Panc1 (cell line): ENCODE measurements at regions not wholly inside any gene's neighbourhood (a gene's known extent, or its start where the extent isn't known, plus 50 kb on each side); places are given as distances from the start of the nearest gene placed in this dataset.

Experiments used
- ATAC-seq: fragments of 200-7000 bp; cut with Tn5 transposase; 2 replicates; pipeline ENCODE4 v1.9.1; 2020; ENCODE audit warnings: mild to moderate bottlenecking, moderate library complexity
- BruUV-seq: library from RNA; stranded (reverse); fragments of 400-500 nt; replicated peaks from 2 replicates; lab custom pipeline; 2021; lab: Mats Ljungman, UMichigan
- CTCF ChIA-PET: fragments of 300-600 bp; sonication (Branson Sonifier 250); formaldehyde crosslinking; loops from one replicate; lab custom pipeline; 2022; ENCODE audit warnings: antibody characterized with exemption; lab: Charles Lee
- POLR2A ChIA-PET: fragments of 300-600 bp; sonication (Branson Sonifier 250); formaldehyde crosslinking; loops from one replicate; lab custom pipeline; 2022; ENCODE audit warnings: antibody characterized with exemption; lab: Charles Lee
- DNase-seq: peaks from one replicate; pipeline ENCODE4 v3.0.0-alpha.2; 2010; ENCODE audit warnings: low read depth, low spot score
- H3K27ac ChIP-seq: 2 replicates; pipeline ENCODE4 v1.5.1; 2011; ENCODE audit warnings: mild to moderate bottlenecking, low read length, inconsistent platforms
- H3K27me3 ChIP-seq: fragments of 200-500 bp; sonication (Bioruptor generic); 2 replicates; pipeline ENCODE4 v1.6.0; 2014; ENCODE audit warnings: low read length, inconsistent platforms; ENCODE audit not compliant: control insufficient read depth, insufficient read depth
- H3K36me3 ChIP-seq: fragments of 200-500 bp; sonication (Bioruptor generic); 2 replicates; pipeline ENCODE4 v1.5.1; 2014; ENCODE audit warnings: inconsistent platforms, mild to moderate bottlenecking, low read length, moderate library complexity; ENCODE audit not compliant: control insufficient read depth, insufficient read depth
- H3K4me1 ChIP-seq: 2 replicates; pipeline ENCODE4 v1.5.1; 2011; ENCODE audit warnings: inconsistent platforms, mild to moderate bottlenecking, low read length, moderate library complexity; ENCODE audit not compliant: control insufficient read depth, insufficient read depth
- H3K4me3 ChIP-seq, 2 experiments: 2 replicates each; pipeline ENCODE4 v1.5.1; 2011 to 2012; ENCODE audit warnings: low read depth in 2 of 2, low read length in 2 of 2, mild to moderate bottlenecking in 2 of 2, inconsistent platforms in 1 of 2, moderate library complexity in 1 of 2
- H3K9me3 ChIP-seq: fragments of 200-500 bp; sonication (Bioruptor generic); 2 replicates; pipeline ENCODE4 v1.5.1; 2014; ENCODE audit warnings: low read depth, mild to moderate bottlenecking, inconsistent platforms, low read length, moderate library complexity; ENCODE audit not compliant: control insufficient read depth, insufficient read depth
- POLR2AphosphoS5 ChIP-seq: IDR thresholded peaks from 2 replicates; pipeline ENCODE4 v1.6.1; 2012; ENCODE audit warnings: mild to moderate bottlenecking, low read depth, low read length, moderate library complexity
- REST ChIP-seq, 2 experiments: IDR thresholded peaks; 2 replicates each; pipeline ENCODE4 v1.6.1; 2011 to 2012; ENCODE audit warnings: low read depth in 2 of 2, control low read depth in 1 of 2, low read length in 1 of 2, mild to moderate bottlenecking in 1 of 2, moderate library complexity in 1 of 2; ENCODE audit not compliant: insufficient read depth in 1 of 2
- SIN3A ChIP-seq: IDR thresholded peaks from 2 replicates; pipeline ENCODE4 v1.6.1; 2012; ENCODE audit warnings: low read depth, mild to moderate bottlenecking, low read length, moderate library complexity, borderline replicate concordance; ENCODE audit not compliant: insufficient read depth
- TCF7L2 ChIP-seq: IDR thresholded peaks from 2 replicates; pipeline ENCODE4 v1.6.1; 2011; ENCODE audit warnings: mild to moderate bottlenecking, low read depth, low read length, inconsistent platforms
- in situ Hi-C: cut with HindIII; loops from 2 replicates; pipeline ENCODE4 v1.10.0; 2016; ENCODE audit warnings: low sequenced_read_pairs, low pct_unique_long_range_greater_than_20kb
- intact Hi-C: fragments of 100-400 bp; cut with micrococcal nuclease; formaldehyde crosslinking; loops from one replicate; pipeline ENCODE4 v1.10.0; 2022; ENCODE audit not compliant: unreplicated experiment
- TF ChIP-seq, protein P1 (sequence below): fragments of 450-650 bp; IDR thresholded peaks from 2 replicates; pipeline ENCODE4 v1.5.1; 2017; ENCODE audit warnings: mild to moderate bottlenecking

GRCh38 chr2:18093196-18093595 is 214.7 kb downstream of the KCNS3 start:
- Histone ChIP-seq H3K36me3 (no peaks in the 10 kb centered on the region), H3K9me3 (no peaks in the 10 kb centered on the region), H3K4me3 (no peak overlapping the region), H3K27ac (no peak overlapping the region), H3K4me1 (no peaks in the 10 kb centered on the region), H3K27me3 (no peaks in the 10 kb centered on the region)
- DNase-seq: no peak
- in situ Hi-C loops: no loop called here
- no TSS peak for BruUV-seq
- ChIA-PET CTCF (no interaction called here), POLR2A (no interaction called here)
- TF ChIP-seq REST (IDR thresholded peaks at IDR 0.05; ENCODE audit: insufficient read depth in 1 of 2, low read depth in 2 of 2, low read length in 1 of 2): no peak
- TF ChIP-seq SIN3A: no peak
- no peak for TF ChIP-seq POLR2AphosphoS5
- TF ChIP-seq, protein P1, sequence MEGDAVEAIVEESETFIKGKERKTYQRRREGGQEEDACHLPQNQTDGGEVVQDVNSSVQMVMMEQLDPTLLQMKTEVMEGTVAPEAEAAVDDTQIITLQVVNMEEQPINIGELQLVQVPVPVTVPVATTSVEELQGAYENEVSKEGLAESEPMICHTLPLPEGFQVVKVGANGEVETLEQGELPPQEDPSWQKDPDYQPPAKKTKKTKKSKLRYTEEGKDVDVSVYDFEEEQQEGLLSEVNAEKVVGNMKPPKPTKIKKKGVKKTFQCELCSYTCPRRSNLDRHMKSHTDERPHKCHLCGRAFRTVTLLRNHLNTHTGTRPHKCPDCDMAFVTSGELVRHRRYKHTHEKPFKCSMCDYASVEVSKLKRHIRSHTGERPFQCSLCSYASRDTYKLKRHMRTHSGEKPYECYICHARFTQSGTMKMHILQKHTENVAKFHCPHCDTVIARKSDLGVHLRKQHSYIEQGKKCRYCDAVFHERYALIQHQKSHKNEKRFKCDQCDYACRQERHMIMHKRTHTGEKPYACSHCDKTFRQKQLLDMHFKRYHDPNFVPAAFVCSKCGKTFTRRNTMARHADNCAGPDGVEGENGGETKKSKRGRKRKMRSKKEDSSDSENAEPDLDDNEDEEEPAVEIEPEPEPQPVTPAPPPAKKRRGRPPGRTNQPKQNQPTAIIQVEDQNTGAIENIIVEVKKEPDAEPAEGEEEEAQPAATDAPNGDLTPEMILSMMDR: no peak
- TF ChIP-seq TCF7L2: no peak
- no peak for ATAC-seq
- intact Hi-C loops: no loop called here

GRCh38 chr2:18092760-18093159 is 214.3 kb downstream of the KCNS3 start:
- Histone ChIP-seq H3K4me3 (no peak overlapping the region), H3K27ac (no peak overlapping the region), H3K36me3 (no peaks in the 10 kb centered on the region), H3K27me3 (no peaks in the 10 kb centered on the region), H3K4me1 (no peaks in the 10 kb centered on the region), H3K9me3 (no peaks in the 10 kb centered on the region)
- TF ChIP-seq REST (IDR thresholded peaks at IDR 0.05; ENCODE audit: insufficient read depth in 1 of 2, low read depth in 2 of 2, low read length in 1 of 2): no peak
- TF ChIP-seq TCF7L2: no peak
- no peak for TF ChIP-seq POLR2AphosphoS5
- TF ChIP-seq, protein P1: no peak
- no peak for TF ChIP-seq SIN3A
- ChIA-PET POLR2A (no interaction called here), CTCF (no interaction called here)
- in situ Hi-C loops (no loop called here), intact Hi-C loops (no loop called here)
- DNase-seq: no peak
- BruUV-seq: no TSS peak
- ATAC-seq: no peak
